Activated CD8-positive, alpha-beta T cell treated with anti-CD3 and anti-CD28 coated beads for 36 hours (primary cell): ENCODE measurements at regions not wholly inside any gene's neighbourhood (a gene's known extent, or its start where the extent isn't known, plus 50 kb on each side); places are given as distances from the start of the nearest gene placed in this dataset.
"Not testable (repeated sequence)": the region's sequence is repeated elsewhere in the genome, so short reads cannot be mapped to it uniquely, and the experiment has no call there.

Source experiments
- ATAC-seq: fragments of 200-7000 bp; cut with Tn5 transposase; one replicate; pipeline ENCODE4 v1.10.0; 2021; ENCODE audit warnings: mild to moderate bottlenecking, moderate library complexity
- CTCF ChIA-PET: fragments of 350-600 bp; sonication (Branson Sonifier 250); formaldehyde crosslinking; loops from one replicate; lab custom pipeline; 2021; ENCODE audit warnings: antibody characterized with exemption; lab: Charles Lee
- POLR2A ChIA-PET: fragments of 350-600 bp; sonication (Branson Sonifier 250); formaldehyde crosslinking; loops from one replicate; lab custom pipeline; 2021; ENCODE audit warnings: antibody characterized with exemption; lab: Charles Lee
- DNase-seq: peaks from one replicate; pipeline ENCODE4 v3.0.0-alpha.2; 2020
- H3K27ac Mint-ChIP-seq: one replicate; pipeline ENCODE4 v1.8.0; 2021; ENCODE audit warnings: mild to moderate bottlenecking, mixed read lengths
- H3K27me3 Mint-ChIP-seq: one replicate; pipeline ENCODE4 v1.8.0; 2021; ENCODE audit warnings: mixed read lengths
- H3K36me3 Mint-ChIP-seq: one replicate; pipeline ENCODE4 v1.8.0; 2021; ENCODE audit warnings: low read depth, mixed read lengths
- H3K4me1 Mint-ChIP-seq: one replicate; pipeline ENCODE4 v1.8.0; 2021; ENCODE audit warnings: low read depth, mixed read lengths
- H3K4me3 Mint-ChIP-seq: one replicate; pipeline ENCODE4 v1.8.0; 2021; ENCODE audit warnings: mild to moderate bottlenecking, moderate library complexity, mixed read lengths
- H3K9me3 Mint-ChIP-seq: one replicate; pipeline ENCODE4 v1.8.0; 2021; ENCODE audit warnings: mixed read lengths
- intact Hi-C: fragments of 100-400 bp; cut with micrococcal nuclease; formaldehyde crosslinking; loops from one replicate; pipeline ENCODE4 v1.10.0; 2022
- TF ChIP-seq, protein P1 (sequence below): fragments of 200-600 bp; IDR thresholded peaks from one replicate; pipeline ENCODE4 v1.8.0; 2022; ENCODE audit warnings: antibody characterized with exemption, mild to moderate bottlenecking

DNA sequence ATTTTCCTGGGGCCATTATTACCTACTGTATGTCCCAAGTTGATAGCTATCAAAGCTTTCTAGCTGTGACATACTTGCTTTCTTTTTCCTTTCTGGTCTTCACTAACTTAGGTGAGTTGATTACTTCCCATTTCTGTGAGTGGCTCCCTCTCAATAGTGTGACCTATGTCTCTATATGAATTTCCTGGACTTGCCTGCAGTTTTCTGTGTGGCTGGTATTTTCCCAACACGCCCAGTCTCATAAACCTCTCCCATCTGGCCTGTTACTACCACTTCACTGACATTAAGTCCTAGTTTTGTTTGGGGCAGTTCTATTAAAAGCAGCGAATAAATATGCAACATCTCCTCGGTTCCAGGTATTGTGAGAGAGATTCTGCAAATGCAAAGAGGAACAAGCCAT, 671.2 kb downstream of the SI start:
- no peaks in the 10 kb centered on the region for H3K36me3 Mint-ChIP-seq
- intact Hi-C loops = no loop called here
- no peaks in the 10 kb centered on the region for H3K4me1 Mint-ChIP-seq
- no peak for DNase-seq
- no peaks in the 10 kb centered on the region for H3K27me3 Mint-ChIP-seq
- CTCF ChIA-PET = no interaction called here
- POLR2A ChIA-PET = interaction anchor here (0.6 kb wide), 1 partner anchor 469 kb away, joined by 3 read pairs; no protein-coding TSS in a partner anchor
- no peak overlapping the region for H3K27ac Mint-ChIP-seq
- no peak for ATAC-seq
- H3K4me3 Mint-ChIP-seq = no peak overlapping the region
- H3K9me3 Mint-ChIP-seq = peaks cover 8% of the 10 kb centered on the region
- TF ChIP-seq, protein P1, sequence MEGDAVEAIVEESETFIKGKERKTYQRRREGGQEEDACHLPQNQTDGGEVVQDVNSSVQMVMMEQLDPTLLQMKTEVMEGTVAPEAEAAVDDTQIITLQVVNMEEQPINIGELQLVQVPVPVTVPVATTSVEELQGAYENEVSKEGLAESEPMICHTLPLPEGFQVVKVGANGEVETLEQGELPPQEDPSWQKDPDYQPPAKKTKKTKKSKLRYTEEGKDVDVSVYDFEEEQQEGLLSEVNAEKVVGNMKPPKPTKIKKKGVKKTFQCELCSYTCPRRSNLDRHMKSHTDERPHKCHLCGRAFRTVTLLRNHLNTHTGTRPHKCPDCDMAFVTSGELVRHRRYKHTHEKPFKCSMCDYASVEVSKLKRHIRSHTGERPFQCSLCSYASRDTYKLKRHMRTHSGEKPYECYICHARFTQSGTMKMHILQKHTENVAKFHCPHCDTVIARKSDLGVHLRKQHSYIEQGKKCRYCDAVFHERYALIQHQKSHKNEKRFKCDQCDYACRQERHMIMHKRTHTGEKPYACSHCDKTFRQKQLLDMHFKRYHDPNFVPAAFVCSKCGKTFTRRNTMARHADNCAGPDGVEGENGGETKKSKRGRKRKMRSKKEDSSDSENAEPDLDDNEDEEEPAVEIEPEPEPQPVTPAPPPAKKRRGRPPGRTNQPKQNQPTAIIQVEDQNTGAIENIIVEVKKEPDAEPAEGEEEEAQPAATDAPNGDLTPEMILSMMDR = no peak

DNA sequence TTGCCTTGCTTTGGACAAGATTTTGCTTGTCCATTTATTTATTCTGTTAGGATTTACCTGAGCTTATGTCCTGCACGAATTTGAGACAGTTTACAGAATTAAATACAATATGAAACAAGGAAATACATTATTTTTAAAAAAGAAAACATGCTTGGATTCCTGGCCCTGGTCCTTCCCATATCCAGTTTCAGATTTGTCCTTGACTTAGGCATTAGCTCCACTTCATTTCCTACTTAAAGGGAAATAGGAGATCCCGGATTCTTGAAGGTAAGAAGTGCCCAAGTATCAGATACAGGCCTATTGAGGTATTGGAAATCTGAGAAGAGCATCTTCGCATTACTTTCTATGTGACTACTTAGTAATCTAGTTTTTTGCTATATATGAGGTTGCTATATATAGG, 672.0 kb downstream of the SI start:
- Mint-ChIP-seq H3K4me3 (no peak overlapping the region), H3K27me3 (no peaks in the 10 kb centered on the region), H3K36me3 (no peaks in the 10 kb centered on the region), H3K4me1 (no peaks in the 10 kb centered on the region), H3K9me3 (peaks cover 8% of the 10 kb centered on the region), H3K27ac (no peak overlapping the region)
- TF ChIP-seq, protein P1 = no peak
- DNase-seq (no peak), ATAC-seq (no peak)
- CTCF ChIA-PET = interaction anchor here (1.0 kb wide), 1 partner anchor 11 kb away, joined by 3 read pairs; no protein-coding TSS in a partner anchor
- POLR2A ChIA-PET = interaction anchor here (0.6 kb wide), 1 partner anchor 470 kb away, joined by 3 read pairs; no protein-coding TSS in a partner anchor
- intact Hi-C loops = no loop called here

DNA sequence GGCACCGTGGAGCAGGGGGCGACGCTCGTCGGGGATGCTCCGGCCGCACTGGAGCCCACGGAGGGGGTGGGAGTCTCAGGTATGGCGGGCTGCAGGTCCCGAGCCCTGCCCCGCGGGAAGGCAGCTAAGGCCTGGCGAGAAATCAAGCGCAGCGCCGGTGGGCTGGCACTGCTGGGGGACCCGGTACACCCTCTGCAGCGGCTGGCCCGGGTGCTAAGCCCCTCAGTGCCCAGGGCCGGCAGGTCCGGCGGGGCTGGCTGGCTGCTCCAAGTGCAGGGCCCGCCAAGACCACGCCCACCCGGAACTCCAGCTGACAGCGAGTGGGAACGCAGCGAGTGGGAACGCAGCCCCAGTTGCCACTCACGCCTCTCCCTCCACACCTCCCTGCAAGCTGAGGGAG, 676.4 kb downstream of the SI start:
- Mint-ChIP-seq H3K4me1 (no peaks in the 10 kb centered on the region), H3K27me3 (no peaks in the 10 kb centered on the region), H3K9me3 (peaks cover 10% of the 10 kb centered on the region), H3K27ac (no peak overlapping the region), H3K4me3 (no peak overlapping the region), H3K36me3 (no peaks in the 10 kb centered on the region)
- TF ChIP-seq, protein P1 = no peak
- DNase-seq (no peak), ATAC-seq (no peak)
- intact Hi-C loops = no loop called here
- CTCF ChIA-PET = no interaction called here
- POLR2A ChIA-PET = no interaction called here

DNA sequence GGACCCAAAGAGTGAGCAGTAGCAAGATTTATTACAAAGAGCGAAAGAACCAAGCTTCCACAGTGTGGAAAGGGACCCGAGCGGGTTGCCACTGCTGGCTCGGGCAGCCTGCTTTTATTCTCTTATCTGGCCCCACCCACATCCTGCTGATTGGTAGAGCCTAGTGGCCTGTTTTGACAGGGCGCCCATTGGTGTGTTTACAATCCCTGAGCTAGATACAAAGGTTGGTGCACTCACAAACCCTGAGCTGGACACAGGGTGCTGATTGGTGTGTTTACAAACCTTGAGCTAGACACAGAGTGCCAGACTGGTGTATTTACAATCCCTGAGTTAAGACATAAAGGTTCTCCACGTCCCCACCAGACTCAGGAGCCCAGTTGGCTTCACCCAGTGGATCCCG, 676.9 kb downstream of the SI start:
- H3K27ac Mint-ChIP-seq, H3K4me3 Mint-ChIP-seq, H3K4me1 Mint-ChIP-seq, H3K9me3 Mint-ChIP-seq, DNase-seq, POLR2A ChIA-PET, intact Hi-C loops, ATAC-seq, H3K36me3 Mint-ChIP-seq, H3K27me3 Mint-ChIP-seq: not testable (repeated sequence)
- CTCF ChIA-PET = interaction anchor here (1.2 kb wide), 1 partner anchor 25 kb away, joined by 3 read pairs; no protein-coding TSS in a partner anchor

DNA sequence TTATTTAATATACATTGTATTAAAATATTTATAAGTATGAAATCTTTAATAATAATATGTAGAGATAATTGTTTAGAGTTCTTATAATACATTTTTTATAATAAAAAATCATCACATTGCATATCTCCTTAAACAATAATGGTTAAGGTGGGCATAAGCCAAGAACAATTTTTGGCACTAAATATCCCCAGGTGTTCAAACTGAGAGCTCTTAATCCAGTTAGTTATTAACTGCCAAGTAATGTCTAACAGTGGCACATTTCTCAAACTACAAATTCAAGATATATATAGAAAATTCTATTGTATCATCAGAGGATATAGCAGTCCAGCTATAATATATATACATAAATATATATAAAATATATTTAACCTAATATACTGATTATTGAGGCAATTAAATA, 680.8 kb downstream of the SI start:
- ChIA-PET POLR2A (interaction anchor here (0.6 kb wide), 1 partner anchor 943 kb away, joined by 3 read pairs; no protein-coding TSS in a partner anchor), CTCF (no interaction called here)
- TF ChIP-seq, protein P1 = no peak
- DNase-seq = no peak
- Mint-ChIP-seq H3K27ac (no peak overlapping the region), H3K36me3 (no peaks in the 10 kb centered on the region), H3K4me1 (no peaks in the 10 kb centered on the region), H3K27me3 (no peaks in the 10 kb centered on the region), H3K4me3 (no peak overlapping the region), H3K9me3 (peaks cover 8% of the 10 kb centered on the region)
- ATAC-seq = no peak
- intact Hi-C loops = no loop called here

DNA sequence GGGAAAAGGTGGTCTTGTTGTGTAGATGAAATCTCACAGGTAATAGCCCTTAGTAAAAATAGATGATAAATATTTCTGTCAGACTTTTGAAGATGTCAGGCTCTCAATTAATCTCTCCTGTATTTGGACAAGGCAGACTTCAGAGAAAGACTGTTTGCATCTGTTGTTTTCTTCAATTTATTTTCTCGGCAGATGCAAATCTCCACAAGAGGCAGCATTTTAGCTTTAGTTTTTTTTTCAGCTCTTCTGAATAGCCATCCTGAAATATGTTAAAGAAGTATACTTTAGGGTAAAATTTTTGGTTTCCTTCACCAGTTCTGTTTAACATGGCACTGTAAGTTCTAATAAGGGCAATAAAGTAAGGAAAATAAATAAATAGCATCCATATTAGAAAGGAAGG, 685.1 kb downstream of the SI start:
- no peak for DNase-seq
- Mint-ChIP-seq H3K4me1 (no peaks in the 10 kb centered on the region), H3K4me3 (no peak overlapping the region), H3K9me3 (peaks cover 3% of the 10 kb centered on the region), H3K27me3 (no peaks in the 10 kb centered on the region), H3K36me3 (no peaks in the 10 kb centered on the region), H3K27ac (no peak overlapping the region)
- intact Hi-C loops = no loop called here
- ChIA-PET CTCF (no interaction called here), POLR2A (no interaction called here)
- ATAC-seq = no peak
- TF ChIP-seq, protein P1 = no peak
